ENCODE measurements at regions not wholly inside any gene's neighbourhood (a gene's known extent, or its start where the extent isn't known, plus 50 kb on each side); places are given as distances from the start of the nearest gene placed in this dataset.

DNA sequence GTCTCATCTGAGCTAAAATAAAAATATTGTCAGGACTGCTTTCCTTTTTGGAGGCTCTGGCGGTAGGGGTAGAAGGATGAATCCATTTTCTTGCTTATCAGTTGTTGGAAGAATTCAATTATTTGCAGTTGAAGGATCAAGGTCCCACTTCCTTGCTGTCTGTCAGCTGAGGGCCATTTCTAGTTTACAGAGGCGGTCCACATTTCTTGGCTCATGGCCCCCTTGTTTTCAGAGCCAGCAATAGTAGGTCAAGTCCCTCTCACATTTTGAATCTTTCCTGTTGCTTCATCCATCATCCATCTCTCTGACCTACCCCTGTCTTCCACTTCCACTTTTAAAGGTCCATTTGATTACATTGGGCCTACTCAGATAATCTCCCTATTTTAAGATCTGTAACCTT is 1099.3 kb upstream of the DIAPH2 start:
- Histone ChIP-seq H2AFZ (ENCODE audit: low read length) (no peak overlapping the region), H3K9me3 (ENCODE audit: low read length) (no peaks in the 10 kb centered on the region), H3K4me3 (ENCODE audit: low read length) (no peak overlapping the region), H3K9ac (ENCODE audit: low read length) (no peak overlapping the region), H3K36me3 (ENCODE audit: low read depth, low read length) (no peaks in the 10 kb centered on the region), H3K27ac (ENCODE audit: low read length) (no peak overlapping the region), H3K27me3 (ENCODE audit: low read length) (no peaks in the 10 kb centered on the region), H3K4me1 (ENCODE audit: insufficient read depth, low read length) (no peaks in the 10 kb centered on the region), H3K4me2 (ENCODE audit: low read length) (no peak overlapping the region), H4K20me1 (ENCODE audit: low read length) (no peaks in the 10 kb centered on the region), H3K9me2 (replicated peaks; ENCODE audit: low read length) (no peaks in the 10 kb centered on the region), H3K79me2 (ENCODE audit: low read length) (no peaks in the 10 kb centered on the region), H3F3A (ENCODE audit: low read length, unreplicated experiment) (no peaks in the 10 kb centered on the region)
- TF ChIP-seq EZH2 (IDR thresholded peaks at IDR 0.05; ENCODE audit: low read length, unreplicated experiment) = no peak
- TF ChIP-seq, protein P1, sequence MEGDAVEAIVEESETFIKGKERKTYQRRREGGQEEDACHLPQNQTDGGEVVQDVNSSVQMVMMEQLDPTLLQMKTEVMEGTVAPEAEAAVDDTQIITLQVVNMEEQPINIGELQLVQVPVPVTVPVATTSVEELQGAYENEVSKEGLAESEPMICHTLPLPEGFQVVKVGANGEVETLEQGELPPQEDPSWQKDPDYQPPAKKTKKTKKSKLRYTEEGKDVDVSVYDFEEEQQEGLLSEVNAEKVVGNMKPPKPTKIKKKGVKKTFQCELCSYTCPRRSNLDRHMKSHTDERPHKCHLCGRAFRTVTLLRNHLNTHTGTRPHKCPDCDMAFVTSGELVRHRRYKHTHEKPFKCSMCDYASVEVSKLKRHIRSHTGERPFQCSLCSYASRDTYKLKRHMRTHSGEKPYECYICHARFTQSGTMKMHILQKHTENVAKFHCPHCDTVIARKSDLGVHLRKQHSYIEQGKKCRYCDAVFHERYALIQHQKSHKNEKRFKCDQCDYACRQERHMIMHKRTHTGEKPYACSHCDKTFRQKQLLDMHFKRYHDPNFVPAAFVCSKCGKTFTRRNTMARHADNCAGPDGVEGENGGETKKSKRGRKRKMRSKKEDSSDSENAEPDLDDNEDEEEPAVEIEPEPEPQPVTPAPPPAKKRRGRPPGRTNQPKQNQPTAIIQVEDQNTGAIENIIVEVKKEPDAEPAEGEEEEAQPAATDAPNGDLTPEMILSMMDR (conservative IDR thresholded peaks at IDR 0.05; ENCODE audit: low read depth, low read length) = no peak
- TF ChIP-seq EZH2phosphoT487 (IDR thresholded peaks at IDR 0.05; ENCODE audit: borderline replicate concordance, low read length) = no peak
- no TSS peak for BruUV-seq (replicated peaks)
- DNase-seq (no peak), ATAC-seq (no peak)
- POLR2A ChIA-PET (ENCODE audit: unreplicated experiment) = no interaction called here
- intact Hi-C loops (cut with micrococcal nuclease) = no loop called here
- CTCF ChIA-PET = no interaction called here

DNA sequence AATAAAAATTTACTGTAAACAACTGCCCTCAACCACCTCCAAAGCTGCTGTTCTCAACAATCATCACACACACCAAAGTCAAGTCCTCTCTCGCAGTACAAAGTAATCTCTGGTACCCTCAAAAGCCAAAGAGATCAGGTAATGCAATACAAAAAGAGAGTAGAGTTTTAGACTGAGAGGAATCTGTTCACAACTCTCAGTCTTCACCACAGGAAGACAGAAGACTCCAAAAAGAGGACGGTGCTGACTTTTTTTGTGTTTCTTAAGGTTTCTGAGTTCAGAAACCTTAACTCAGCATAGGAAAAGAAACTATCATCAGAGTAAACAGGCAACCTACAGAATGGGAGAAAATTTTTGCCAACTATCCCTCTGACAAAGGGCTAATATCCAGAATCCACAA is 1072.3 kb upstream of the DIAPH2 start:
- Histone ChIP-seq H3K9me3 (ENCODE audit: low read length) (no peaks in the 10 kb centered on the region), H3K79me2 (ENCODE audit: low read length) (no peaks in the 10 kb centered on the region), H3K27me3 (ENCODE audit: low read length) (no peaks in the 10 kb centered on the region), H3K9ac (ENCODE audit: low read length) (no peak overlapping the region), H3F3A (ENCODE audit: low read length, unreplicated experiment) (no peaks in the 10 kb centered on the region), H3K36me3 (ENCODE audit: low read depth, low read length) (no peaks in the 10 kb centered on the region), H3K4me1 (ENCODE audit: insufficient read depth, low read length) (no peaks in the 10 kb centered on the region), H3K4me2 (ENCODE audit: low read length) (no peak overlapping the region), H3K9me2 (replicated peaks; ENCODE audit: low read length) (no peaks in the 10 kb centered on the region), H4K20me1 (ENCODE audit: low read length) (no peaks in the 10 kb centered on the region), H3K4me3 (ENCODE audit: low read length) (no peak overlapping the region), H3K27ac (ENCODE audit: low read length) (no peak overlapping the region), H2AFZ (ENCODE audit: low read length) (no peak overlapping the region)
- ChIA-PET POLR2A (ENCODE audit: unreplicated experiment) (no interaction called here), CTCF (no interaction called here)
- DNase-seq (no peak), ATAC-seq (no peak)
- BruUV-seq (replicated peaks) = no TSS peak
- intact Hi-C loops (cut with micrococcal nuclease) = no loop called here
- TF ChIP-seq, protein P1 (conservative IDR thresholded peaks at IDR 0.05; ENCODE audit: low read depth, low read length) = no peak
- TF ChIP-seq EZH2phosphoT487 (IDR thresholded peaks at IDR 0.05; ENCODE audit: borderline replicate concordance, low read length) = no peak
- no peak for TF ChIP-seq EZH2 (IDR thresholded peaks at IDR 0.05; ENCODE audit: low read length, unreplicated experiment)

DNA sequence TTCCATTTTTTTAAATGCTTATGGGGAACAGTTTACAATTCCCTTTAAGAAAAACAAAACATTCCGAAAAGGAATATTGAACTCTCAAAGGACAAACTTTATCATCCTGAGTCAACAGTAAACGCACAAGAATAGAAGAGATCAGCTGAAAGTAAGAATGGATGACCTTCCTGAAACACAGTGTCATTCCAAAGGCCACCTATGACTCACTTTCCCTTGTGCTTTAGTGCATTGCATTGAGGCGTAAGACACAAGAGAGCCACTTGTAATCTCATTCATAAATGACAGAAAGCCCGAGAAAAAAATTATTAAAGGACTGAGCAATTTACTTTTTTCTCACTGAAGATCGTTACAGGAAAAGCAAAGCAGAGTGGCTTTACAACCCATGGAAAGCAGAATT is 1062.4 kb upstream of the DIAPH2 start:
- Histone ChIP-seq H3K79me2 (ENCODE audit: low read length) (no peaks in the 10 kb centered on the region), H2AFZ (ENCODE audit: low read length) (no peak overlapping the region), H3K27ac (ENCODE audit: low read length) (no peak overlapping the region), H3K4me2 (ENCODE audit: low read length) (no peak overlapping the region), H3F3A (ENCODE audit: low read length, unreplicated experiment) (no peaks in the 10 kb centered on the region), H3K27me3 (ENCODE audit: low read length) (no peaks in the 10 kb centered on the region), H3K4me1 (ENCODE audit: insufficient read depth, low read length) (no peaks in the 10 kb centered on the region), H4K20me1 (ENCODE audit: low read length) (no peaks in the 10 kb centered on the region), H3K9me2 (replicated peaks; ENCODE audit: low read length) (no peaks in the 10 kb centered on the region), H3K9ac (ENCODE audit: low read length) (no peak overlapping the region), H3K9me3 (ENCODE audit: low read length) (no peaks in the 10 kb centered on the region), H3K4me3 (ENCODE audit: low read length) (no peak overlapping the region), H3K36me3 (ENCODE audit: low read depth, low read length) (no peaks in the 10 kb centered on the region)
- no TSS peak for BruUV-seq (replicated peaks)
- no peak for DNase-seq
- CTCF ChIA-PET = no interaction called here
- no peak for ATAC-seq
- intact Hi-C loops (cut with micrococcal nuclease) = no loop called here
- POLR2A ChIA-PET (ENCODE audit: unreplicated experiment) = no interaction called here
- TF ChIP-seq EZH2 (IDR thresholded peaks at IDR 0.05; ENCODE audit: low read length, unreplicated experiment) (no peak), EZH2phosphoT487 (IDR thresholded peaks at IDR 0.05; ENCODE audit: borderline replicate concordance, low read length) (no peak)
- TF ChIP-seq, protein P1 (conservative IDR thresholded peaks at IDR 0.05; ENCODE audit: low read depth, low read length) = no peak
